HFF-Myc (cell line): ENCODE measurements at regions not wholly inside any gene's neighbourhood (a gene's known extent, or its start where the extent isn't known, plus 50 kb on each side); places are given as distances from the start of the nearest gene placed in this dataset.

Experiments
- DNase-seq: peaks from one replicate; pipeline ENCODE4 v3.0.0-alpha.2; 2011; ENCODE audit warnings: low read depth; ENCODE audit errors: extremely low read depth
- H3K4me3 ChIP-seq: replicated peaks from 2 replicates; pipeline ENCODE4 v1.5.1; 2011; ENCODE audit warnings: low read depth, mild to moderate bottlenecking, control low read depth, low read length
- CTCF ChIP-seq: IDR thresholded peaks from 2 replicates; pipeline ENCODE4 v1.5.1; 2012; ENCODE audit warnings: mild to moderate bottlenecking, low read depth, low read length, control low read depth; ENCODE audit errors: missing control alignments

GRCh38 chr3:86653661-86654205, 337.2 kb downstream of the VGLL3 start:
- TF ChIP-seq CTCF, result no peak
- DNase-seq, result no peak
- H3K4me3 ChIP-seq, result no peak overlapping the region

- no peak for TF ChIP-seq CTCF
- DNase-seq, result no peak
- no peak overlapping the region for H3K4me3 ChIP-seq
Observed at GRCh38 chr3:86648087-86648486, 342.9 kb downstream of the VGLL3 start.

- TF ChIP-seq CTCF, result no peak
- DNase-seq, result no peak
- no peak overlapping the region for H3K4me3 ChIP-seq
Observed at GRCh38 chr3:86645756-86646155, 345.2 kb downstream of the VGLL3 start.

- DNase-seq, result no peak
- TF ChIP-seq CTCF, result no peak
- no peak overlapping the region for H3K4me3 ChIP-seq
Observed at GRCh38 chr3:86634361-86634760, 356.6 kb downstream of the VGLL3 start.

GRCh38 chr3:86629511-86629910, 361.4 kb downstream of the VGLL3 start:
- no peak overlapping the region for H3K4me3 ChIP-seq
- DNase-seq, result no peak
- no peak for TF ChIP-seq CTCF

- no peak overlapping the region for H3K4me3 ChIP-seq
- TF ChIP-seq CTCF, result no peak
- no peak for DNase-seq
Observed at GRCh38 chr3:86624192-86624591, 366.8 kb downstream of the VGLL3 start.

GRCh38 chr3:86618706-86619105, 372.2 kb downstream of the VGLL3 start:
- no peak for DNase-seq
- no peak overlapping the region for H3K4me3 ChIP-seq
- no peak for TF ChIP-seq CTCF
